SK-N-SH treated with all-trans-retinoic acid at 6 μM for 48 hours (cell line): ENCODE measurements at regions not wholly inside any gene's neighbourhood (a gene's known extent, or its start where the extent isn't known, plus 50 kb on each side); places are given as distances from the start of the nearest gene placed in this dataset.

Source experiments
- CSDC2 ChIP-seq: fragments of 250-450 bp; sonication (Bioruptor Pico); IDR thresholded peaks from 2 replicates; pipeline ENCODE4 v1.5.0; 2020; ENCODE audit warnings: mild to moderate bottlenecking, moderate library complexity
- ESRRG ChIP-seq: fragments of 250-450 bp; sonication (Bioruptor Pico); IDR thresholded peaks from 2 replicates; pipeline ENCODE4 v1.6.1; 2021; ENCODE audit warnings: mild to moderate bottlenecking
- OSR1 ChIP-seq: fragments of 250-450 bp; sonication (Bioruptor Pico); IDR thresholded peaks from 2 replicates; pipeline ENCODE4 v1.8.0; 2022; ENCODE audit warnings: moderate library complexity, mild to moderate bottlenecking, inconsistent platforms
- PATZ1 ChIP-seq: fragments of 250-450 bp; sonication (Bioruptor Pico); IDR thresholded peaks from 2 replicates; pipeline ENCODE4 v1.8.0; 2020; ENCODE audit warnings: mild to moderate bottlenecking, moderate library complexity, borderline replicate concordance
- PPARA ChIP-seq: fragments of 250-450 bp; sonication (Bioruptor Pico); IDR thresholded peaks from 2 replicates; pipeline ENCODE4 v1.5.0; 2020; ENCODE audit warnings: mild to moderate bottlenecking, borderline replicate concordance
- RARB ChIP-seq: fragments of 250-450 bp; sonication (Bioruptor Pico); IDR thresholded peaks from 2 replicates; pipeline ENCODE4 v1.8.0; 2021; ENCODE audit warnings: mild to moderate bottlenecking, moderate library complexity
- SNAI2 ChIP-seq: fragments of 250-450 bp; sonication (Bioruptor Pico); IDR thresholded peaks from 2 replicates; pipeline ENCODE4 v1.5.0; 2020; ENCODE audit warnings: mild to moderate bottlenecking, moderate library complexity
- TCF4 ChIP-seq: fragments of 250-450 bp; sonication (Bioruptor Pico); IDR thresholded peaks from 2 replicates; pipeline ENCODE4 v1.8.0; 2021; ENCODE audit warnings: mild to moderate bottlenecking, moderate library complexity, borderline replicate concordance
- ZC3H10 ChIP-seq: fragments of 250-450 bp; sonication (Bioruptor Pico); IDR thresholded peaks from 2 replicates; pipeline ENCODE4 v1.5.1; 2021; ENCODE audit warnings: mild to moderate bottlenecking, moderate library complexity
- ZFP30 ChIP-seq: fragments of 450-650 bp; formaldehyde crosslinking; IDR thresholded peaks from 2 replicates; pipeline ENCODE4 v1.5.0; 2022; ENCODE audit warnings: mild to moderate bottlenecking, moderate library complexity

DNA sequence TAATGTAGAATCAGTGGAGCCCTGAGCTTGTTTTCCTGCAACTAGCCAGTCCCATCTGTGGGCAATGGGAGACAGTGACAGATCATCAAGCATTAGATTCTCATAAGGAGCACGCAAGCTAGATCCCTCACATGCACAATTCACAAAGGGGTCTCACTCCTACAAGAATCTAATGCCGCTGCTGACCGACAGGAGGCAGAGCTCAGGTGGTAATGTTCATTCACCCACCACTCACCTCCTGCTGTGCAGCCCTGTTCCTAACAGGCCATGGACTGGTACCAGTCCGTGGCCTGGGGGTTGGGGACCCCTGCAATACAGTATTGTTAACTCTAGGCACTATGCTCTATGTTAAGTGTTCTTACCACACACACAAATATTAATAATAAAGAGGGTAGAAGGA, 362.8 kb downstream of the RBM26 start:
- TF ChIP-seq ZFP30 (CRISPR knock-in tag): no peak
- TF ChIP-seq PATZ1 (CRISPR knock-in tag): no peak
- TF ChIP-seq SNAI2 (CRISPR knock-in tag): no peak
- TF ChIP-seq OSR1 (CRISPR knock-in tag): no peak
- TF ChIP-seq CSDC2 (CRISPR knock-in tag): no peak
- no peak for TF ChIP-seq RARB (CRISPR knock-in tag)
- no peak for TF ChIP-seq ZC3H10 (CRISPR knock-in tag)
- TF ChIP-seq ESRRG (CRISPR knock-in tag): no peak
- no peak for TF ChIP-seq TCF4 (CRISPR knock-in tag)
- no peak for TF ChIP-seq PPARA (CRISPR knock-in tag)
